ENCODE measurements at regions not wholly inside any gene's neighbourhood (a gene's known extent, or its start where the extent isn't known, plus 50 kb on each side); places are given as distances from the start of the nearest gene placed in this dataset.

GRCh38 chr12:115650026-115650425 lies 627.5 kb downstream of the MED13L start:
- TF ChIP-seq EZH2 (IDR thresholded peaks at IDR 0.05; ENCODE audit: low read length, missing control alignments): no peak
- TF ChIP-seq CTCF (conservative IDR thresholded peaks at IDR 0.05 in 1 of 2, IDR thresholded peaks at IDR 0.05 in 1 of 2; ENCODE audit: low read depth in 1 of 2, low read length in 2 of 2): no peak
- Histone ChIP-seq H3K9ac (ENCODE audit: insufficient read depth, low read length) (no peak overlapping the region), H3K27ac (ENCODE audit: insufficient read depth, low read length) (no peak overlapping the region), H3K9me3 (ENCODE audit: control insufficient read depth, insufficient read depth, low read depth, low read length) (no peaks in the 10 kb centered on the region), H3K4me1 (ENCODE audit: control insufficient read depth, extremely low read depth, insufficient read depth, low read length) (no peaks in the 10 kb centered on the region), H4K20me1 (ENCODE audit: control insufficient read depth, extremely low read depth, insufficient read depth, low read length) (no peaks in the 10 kb centered on the region), H3K27me3 (ENCODE audit: control insufficient read depth, insufficient read depth, low read length) (no peaks in the 10 kb centered on the region), H3K36me3 (ENCODE audit: control insufficient read depth, insufficient read depth, low read length) (no peaks in the 10 kb centered on the region), H3K79me2 (ENCODE audit: control insufficient read depth, insufficient read depth, low read length) (no peaks in the 10 kb centered on the region), H3K4me3 (replicated peaks in 1 of 4; ENCODE audit: control extremely low read depth in 1 of 4, insufficient read depth in 1 of 4, low read depth in 3 of 4, low read length in 4 of 4) (no peak overlapping the region), H3K4me2 (ENCODE audit: extremely low read depth, insufficient read depth, low read length) (no peak overlapping the region), H2AFZ (ENCODE audit: low read length) (no peak overlapping the region)
- no peak for DNase-seq (ENCODE audit: low read depth in 2 of 2)

- no peaks in the 10 kb centered on the region for H3K4me1 ChIP-seq (ENCODE audit: control insufficient read depth, extremely low read depth, insufficient read depth, low read length)
- H3K4me3 ChIP-seq (replicated peaks in 1 of 4; ENCODE audit: control extremely low read depth in 1 of 4, insufficient read depth in 1 of 4, low read depth in 3 of 4, low read length in 4 of 4): no peak overlapping the region
- H2AFZ ChIP-seq (ENCODE audit: low read length): no peak overlapping the region
- no peaks in the 10 kb centered on the region for H3K27me3 ChIP-seq (ENCODE audit: control insufficient read depth, insufficient read depth, low read length)
- H3K9me3 ChIP-seq (ENCODE audit: control insufficient read depth, insufficient read depth, low read depth, low read length): no peaks in the 10 kb centered on the region
- no peaks in the 10 kb centered on the region for H4K20me1 ChIP-seq (ENCODE audit: control insufficient read depth, extremely low read depth, insufficient read depth, low read length)
- H3K27ac ChIP-seq (ENCODE audit: insufficient read depth, low read length): no peak overlapping the region
- no peaks in the 10 kb centered on the region for H3K79me2 ChIP-seq (ENCODE audit: control insufficient read depth, insufficient read depth, low read length)
- no peaks in the 10 kb centered on the region for H3K36me3 ChIP-seq (ENCODE audit: control insufficient read depth, insufficient read depth, low read length)
- no peak overlapping the region for H3K9ac ChIP-seq (ENCODE audit: insufficient read depth, low read length)
- no peak overlapping the region for H3K4me2 ChIP-seq (ENCODE audit: extremely low read depth, insufficient read depth, low read length)
- peak in 1 of 2 donors; percentile 13 for DNase-seq (ENCODE audit: low read depth in 2 of 2)
- no peak for TF ChIP-seq CTCF (conservative IDR thresholded peaks at IDR 0.05 in 1 of 2, IDR thresholded peaks at IDR 0.05 in 1 of 2; ENCODE audit: low read depth in 1 of 2, low read length in 2 of 2)
- no peak for TF ChIP-seq EZH2 (IDR thresholded peaks at IDR 0.05; ENCODE audit: low read length, missing control alignments)
These were observed 629.0 kb downstream of the MED13L start for GRCh38 chr12:115648463-115648862.

GRCh38 chr12:115646210-115646609 lies 631.3 kb downstream of the MED13L start:
- Histone ChIP-seq H3K36me3 (ENCODE audit: control insufficient read depth, insufficient read depth, low read length) (no peaks in the 10 kb centered on the region), H4K20me1 (ENCODE audit: control insufficient read depth, extremely low read depth, insufficient read depth, low read length) (no peaks in the 10 kb centered on the region), H3K27me3 (ENCODE audit: control insufficient read depth, insufficient read depth, low read length) (no peaks in the 10 kb centered on the region), H3K9me3 (ENCODE audit: control insufficient read depth, insufficient read depth, low read depth, low read length) (no peaks in the 10 kb centered on the region), H3K9ac (ENCODE audit: insufficient read depth, low read length) (no peak overlapping the region), H3K4me1 (ENCODE audit: control insufficient read depth, extremely low read depth, insufficient read depth, low read length) (no peaks in the 10 kb centered on the region), H3K79me2 (ENCODE audit: control insufficient read depth, insufficient read depth, low read length) (no peaks in the 10 kb centered on the region), H3K27ac (ENCODE audit: insufficient read depth, low read length) (no peak overlapping the region), H2AFZ (ENCODE audit: low read length) (no peak overlapping the region), H3K4me3 (replicated peaks in 1 of 4; ENCODE audit: control extremely low read depth in 1 of 4, insufficient read depth in 1 of 4, low read depth in 3 of 4, low read length in 4 of 4) (no peak overlapping the region), H3K4me2 (ENCODE audit: extremely low read depth, insufficient read depth, low read length) (no peak overlapping the region)
- TF ChIP-seq CTCF (conservative IDR thresholded peaks at IDR 0.05 in 1 of 2, IDR thresholded peaks at IDR 0.05 in 1 of 2; ENCODE audit: low read depth in 1 of 2, low read length in 2 of 2): no peak
- DNase-seq (ENCODE audit: low read depth in 2 of 2): no peak

All from fibroblast of lung (primary cell).